Stomach (tissue), 8 donors: ENCODE measurements at regions not wholly inside any gene's neighbourhood (a gene's known extent, or its start where the extent isn't known, plus 50 kb on each side); places are given as distances from the start of the nearest gene placed in this dataset.

Experiments used
- DNase-seq, 2 donors: peaks; one replicate each; pipeline versions ENCODE4 v3.0.0 to v3.0.0-alpha.2; 2013 to 2019
- H3K27ac ChIP-seq, 5 donors: fragments of 200-600 bp in 4 of 5; sonication (generic) in 4 of 5; one replicate each; pipeline ENCODE4 v1.5.1; 2013 to 2019; ENCODE audit warnings: mild to moderate bottlenecking in 1 of 5, moderate library complexity in 1 of 5
- H3K27me3 ChIP-seq, 3 donors: fragments of 200-600 bp; sonication (generic); one replicate each; pipeline ENCODE4 v1.5.1; 2017 to 2019; ENCODE audit warnings: mixed run types in 1 of 3
- H3K36me3 ChIP-seq, 4 donors: fragments of 200-600 bp; sonication (generic); 1 replicate in 3 of 4; 2 replicates in 1 of 4; pipeline ENCODE4 v1.5.1; 2016 to 2019
- H3K4me1 ChIP-seq, 4 donors: fragments of 200-600 bp; sonication (generic); one replicate each; pipeline ENCODE4 v1.5.1; 2016 to 2019
- H3K4me3 ChIP-seq, 4 donors: fragments of 200-600 bp; sonication (generic) in 3 of 4; one replicate each; pipeline ENCODE4 v1.5.1; 2016 to 2019; ENCODE audit warnings: mild to moderate bottlenecking in 1 of 4
- H3K9me3 ChIP-seq, 4 donors: fragments of 200-600 bp; sonication (generic); one replicate each; pipeline ENCODE4 v1.5.1; 2016 to 2019
- CTCF ChIP-seq, 7 experiments: fragments of 450-650 bp in 4 of 7; fragments of 200-600 bp in 3 of 7; sonication (generic) in 3 of 7; IDR thresholded peaks; one replicate each; pipeline ENCODE4 v1.5.1; 2016 to 2019; ENCODE audit warnings: antibody characterized with exemption in 7 of 7, control low read depth in 2 of 7, mild to moderate bottlenecking in 1 of 7
- EP300 ChIP-seq: sonication (generic); formaldehyde crosslinking; IDR thresholded peaks from one replicate; pipeline ENCODE4 v1.6.1; 2017; ENCODE audit warnings: antibody characterized with exemption
- POLR2A ChIP-seq, 4 donors: fragments of 450-650 bp; IDR thresholded peaks; one replicate each; pipeline ENCODE4 v1.6.1; 2016; ENCODE audit warnings: antibody characterized with exemption in 4 of 4, control low read depth in 2 of 4, mild to moderate bottlenecking in 1 of 4, moderate library complexity in 1 of 4
- POLR2AphosphoS5 ChIP-seq, 3 donors: sonication (generic); formaldehyde crosslinking; IDR thresholded peaks; one replicate each; pipeline ENCODE4 v1.6.1; 2016; ENCODE audit warnings: antibody characterized with exemption in 3 of 3
- WGBS, 5 donors: extraction: QIAGEN DNeasy Blood & Tissue Kit in 3 of 5; methylation state at CpG; one replicate each; pipeline versions ENCODE4 v1.1.5 to v1.1.7; 2013 to 2018; 5-methylcytosine and 5-hydroxymethylcytosine counted together
- intact Hi-C: fragments of 100-400 bp; cut with DNase I; formaldehyde crosslinking; loops from one replicate; pipeline ENCODE4 v1.15.1; 2023; ENCODE audit warnings: low total_unique reads
- donor health status: healthy with polysubstance abuse.
- donor health status: Bipolar disorder and iron deficiency.
- donor health status: healthy.

GRCh38 chr7:116621649-116622048 is 50.3 kb upstream of the MET start:
- DNase-seq: no peak
- Histone ChIP-seq H3K4me1 (peaks cover 0 to 4% (median 0%) of the 10 kb centered on the region in 4 donors), H3K27ac (no peak overlapping the region), H3K4me3 (no peak overlapping the region), H3K36me3 (no peaks in the 10 kb centered on the region), H3K9me3 (peaks cover 0 to 9% (median 4%) of the 10 kb centered on the region in 4 donors), H3K27me3 (no peaks in the 10 kb centered on the region)
- intact Hi-C loops: no loop called here
- no peak for TF ChIP-seq POLR2AphosphoS5 (IDR thresholded peaks at IDR 0.05)
- TF ChIP-seq EP300: no peak
- TF ChIP-seq CTCF (IDR thresholded peaks at IDR 0.05): no peak
- no peak for TF ChIP-seq POLR2A (IDR thresholded peaks at IDR 0.05)
- 83 to 90% (median 89%) methylated on average over 5 of the region's 5 CpGs for WGBS, 5 donors
